Immature natural killer cell (primary cell): ENCODE measurements at regions not wholly inside any gene's neighbourhood (a gene's known extent, or its start where the extent isn't known, plus 50 kb on each side); places are given as distances from the start of the nearest gene placed in this dataset.
"Not testable (repeated sequence)": the region's sequence is repeated elsewhere in the genome, so short reads cannot be mapped to it uniquely, and the experiment has no call there.

Source experiments
- DNase-seq, 3 donors: peaks; one replicate each; pipeline ENCODE4 v3.0.0; 2022; ENCODE audit warnings: mixed read lengths in 1 of 3
- H3K27ac Mint-ChIP-seq, 6 donors: one replicate each; pipeline ENCODE4 v1.8.0; 2020; ENCODE audit warnings: mixed read lengths in 6 of 6, mild to moderate bottlenecking in 5 of 6, inconsistent platforms in 4 of 6, moderate library complexity in 3 of 6
- H3K27me3 Mint-ChIP-seq, 3 donors: one replicate each; pipeline ENCODE4 v1.8.0; 2020 to 2021; ENCODE audit warnings: low read depth in 3 of 3, mild to moderate bottlenecking in 3 of 3, mixed read lengths in 3 of 3, moderate library complexity in 3 of 3, inconsistent platforms in 1 of 3
- H3K36me3 Mint-ChIP-seq, 3 donors: one replicate each; pipeline ENCODE4 v1.8.0; 2020; ENCODE audit warnings: mixed read lengths in 3 of 3, inconsistent platforms in 2 of 3, mild to moderate bottlenecking in 2 of 3
- H3K4me1 Mint-ChIP-seq, 2 donors: one replicate each; pipeline ENCODE4 v1.8.0; 2020; ENCODE audit warnings: inconsistent platforms in 2 of 2, mild to moderate bottlenecking in 2 of 2, mixed read lengths in 2 of 2, moderate library complexity in 1 of 2
- H3K4me3 Mint-ChIP-seq, 5 donors: one replicate each; pipeline ENCODE4 v1.8.0; 2020; ENCODE audit warnings: mild to moderate bottlenecking in 5 of 5, mixed read lengths in 5 of 5, inconsistent platforms in 3 of 5, moderate library complexity in 3 of 5
- H3K9me3 Mint-ChIP-seq, 6 donors: one replicate each; pipeline ENCODE4 v1.8.0; 2020; ENCODE audit warnings: mild to moderate bottlenecking in 6 of 6, mixed read lengths in 6 of 6, inconsistent platforms in 4 of 6, moderate library complexity in 3 of 6

- Mint-ChIP-seq H3K4me1 (no peaks in the 10 kb centered on the region), H3K27me3 (peaks cover 0 to 2% (median 2%) of the 10 kb centered on the region in 3 donors), H3K36me3 (no peaks in the 10 kb centered on the region), H3K27ac (no peak overlapping the region), H3K9me3 (peaks cover 0 to 2% (median 0%) of the 10 kb centered on the region in 6 donors), H3K4me3 (no peak overlapping the region)
- no peak for DNase-seq
Observed at GRCh38 chr5:86557920-86558319, 59.8 kb upstream of the COX7C start.

GRCh38 chr5:86565197-86565789 lies 52.4 kb upstream of the COX7C start:
- Mint-ChIP-seq H3K4me1 (peaks cover 0 to 1% of the 10 kb centered on the region in 2 donors), H3K4me3 (no peak overlapping the region), H3K9me3 (peaks cover 0 to 4% (median 0%) of the 10 kb centered on the region in 6 donors), H3K27ac (no peak overlapping the region), H3K27me3 (peaks cover 0 to 6% (median 2%) of the 10 kb centered on the region in 3 donors), H3K36me3 (no peaks in the 10 kb centered on the region)
- no peak for DNase-seq

GRCh38 chr5:86566030-86566429 lies 51.7 kb upstream of the COX7C start:
- H3K36me3 Mint-ChIP-seq, H3K27ac Mint-ChIP-seq, DNase-seq, H3K27me3 Mint-ChIP-seq, H3K4me3 Mint-ChIP-seq, H3K4me1 Mint-ChIP-seq, H3K9me3 Mint-ChIP-seq: not testable (repeated sequence)
